Fibroblast of the aortic adventitia (primary cell): ENCODE measurements at regions not wholly inside any gene's neighbourhood (a gene's known extent, or its start where the extent isn't known, plus 50 kb on each side); places are given as distances from the start of the nearest gene placed in this dataset.

ENCODE experiments used
- DNase-seq: peaks from one replicate; pipeline ENCODE4 v3.0.0-alpha.2; 2010; ENCODE audit warnings: low read depth
- H3K4me3 ChIP-seq: 2 replicates; pipeline ENCODE4 v1.5.1; 2011; ENCODE audit warnings: low read depth, mild to moderate bottlenecking, control low read depth, low read length, moderate library complexity
- TF ChIP-seq, protein P1 (sequence below): IDR thresholded peaks from 2 replicates; pipeline ENCODE4 v1.5.1; 2011; ENCODE audit warnings: mild to moderate bottlenecking, low read length, control low read depth, inconsistent platforms; ENCODE audit not compliant: insufficient read depth

DNA sequence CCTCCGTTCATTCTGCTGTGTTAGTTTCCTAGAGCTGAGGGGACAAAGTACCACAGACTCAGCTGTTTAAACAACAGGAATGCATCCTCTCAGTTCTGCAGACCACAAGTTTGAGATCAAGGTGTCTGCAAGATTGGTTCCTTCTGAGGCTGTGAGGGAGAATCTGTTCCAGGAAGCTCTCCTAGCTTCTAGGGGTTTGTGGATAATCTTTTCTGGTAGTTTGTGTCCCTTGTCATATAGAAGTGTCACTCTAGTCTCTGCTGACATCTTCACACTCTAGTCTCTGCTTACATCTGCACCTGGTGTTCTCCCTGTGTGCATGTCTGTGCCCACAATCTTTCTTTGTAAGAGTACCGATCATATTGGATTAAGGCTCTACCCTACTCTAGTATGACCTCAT, 581.8 kb downstream of the RNF144A start:
- no peak for DNase-seq
- H3K4me3 ChIP-seq = no peak overlapping the region
- TF ChIP-seq, protein P1, sequence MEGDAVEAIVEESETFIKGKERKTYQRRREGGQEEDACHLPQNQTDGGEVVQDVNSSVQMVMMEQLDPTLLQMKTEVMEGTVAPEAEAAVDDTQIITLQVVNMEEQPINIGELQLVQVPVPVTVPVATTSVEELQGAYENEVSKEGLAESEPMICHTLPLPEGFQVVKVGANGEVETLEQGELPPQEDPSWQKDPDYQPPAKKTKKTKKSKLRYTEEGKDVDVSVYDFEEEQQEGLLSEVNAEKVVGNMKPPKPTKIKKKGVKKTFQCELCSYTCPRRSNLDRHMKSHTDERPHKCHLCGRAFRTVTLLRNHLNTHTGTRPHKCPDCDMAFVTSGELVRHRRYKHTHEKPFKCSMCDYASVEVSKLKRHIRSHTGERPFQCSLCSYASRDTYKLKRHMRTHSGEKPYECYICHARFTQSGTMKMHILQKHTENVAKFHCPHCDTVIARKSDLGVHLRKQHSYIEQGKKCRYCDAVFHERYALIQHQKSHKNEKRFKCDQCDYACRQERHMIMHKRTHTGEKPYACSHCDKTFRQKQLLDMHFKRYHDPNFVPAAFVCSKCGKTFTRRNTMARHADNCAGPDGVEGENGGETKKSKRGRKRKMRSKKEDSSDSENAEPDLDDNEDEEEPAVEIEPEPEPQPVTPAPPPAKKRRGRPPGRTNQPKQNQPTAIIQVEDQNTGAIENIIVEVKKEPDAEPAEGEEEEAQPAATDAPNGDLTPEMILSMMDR = no peak

DNA sequence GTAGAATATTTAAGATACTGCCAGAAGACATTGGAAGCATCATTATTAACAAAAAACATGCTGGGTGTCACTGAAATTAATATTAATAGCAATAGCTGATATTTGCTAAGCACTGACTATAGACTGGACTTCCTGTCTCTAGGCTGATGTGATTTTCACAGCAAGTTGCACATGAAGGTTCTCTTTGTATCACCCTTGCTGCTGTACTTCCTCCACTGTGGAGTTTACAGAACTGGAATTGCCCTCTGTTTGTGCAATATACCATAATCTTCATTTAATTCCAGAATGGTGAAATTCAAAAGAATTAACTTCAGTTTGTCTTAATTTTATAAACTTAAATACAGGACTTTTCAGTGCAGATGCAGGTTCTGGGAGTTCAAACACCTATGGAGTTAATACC, 585.1 kb downstream of the RNF144A start:
- no peak for DNase-seq
- TF ChIP-seq, protein P1 = no peak
- no peak overlapping the region for H3K4me3 ChIP-seq

DNA sequence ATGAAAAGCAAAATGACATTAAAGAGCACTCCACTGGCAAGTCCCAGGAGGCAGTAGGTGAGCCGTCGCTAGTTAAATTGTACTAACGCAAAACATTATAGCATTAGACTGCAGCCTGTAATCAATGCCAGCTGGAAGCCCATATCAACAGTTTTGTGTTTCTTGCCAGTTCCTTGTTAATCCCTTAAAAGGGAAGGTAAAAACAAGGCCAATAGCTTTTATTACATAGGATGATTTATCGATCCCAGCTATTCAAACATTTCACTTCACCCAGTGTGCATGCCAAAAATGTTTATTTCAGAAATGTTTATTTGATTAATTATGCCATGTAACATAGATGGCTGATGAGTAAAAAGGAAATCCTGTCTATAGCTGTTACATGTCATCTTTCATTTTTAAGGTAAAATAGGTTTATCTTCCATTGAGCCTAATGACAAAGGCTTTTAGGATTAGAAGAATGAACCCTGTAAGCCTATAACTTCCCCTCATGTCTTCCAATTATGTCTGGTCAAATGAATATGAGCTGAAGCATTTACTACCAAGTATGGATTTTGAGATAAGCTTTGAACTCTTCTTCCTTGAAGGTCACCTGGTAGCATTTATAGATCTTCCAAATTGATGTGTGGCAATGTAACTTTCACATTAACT, 591.2 kb downstream of the RNF144A start:
- TF ChIP-seq, protein P1 = no peak
- H3K4me3 ChIP-seq = no peak overlapping the region
- no peak for DNase-seq

DNA sequence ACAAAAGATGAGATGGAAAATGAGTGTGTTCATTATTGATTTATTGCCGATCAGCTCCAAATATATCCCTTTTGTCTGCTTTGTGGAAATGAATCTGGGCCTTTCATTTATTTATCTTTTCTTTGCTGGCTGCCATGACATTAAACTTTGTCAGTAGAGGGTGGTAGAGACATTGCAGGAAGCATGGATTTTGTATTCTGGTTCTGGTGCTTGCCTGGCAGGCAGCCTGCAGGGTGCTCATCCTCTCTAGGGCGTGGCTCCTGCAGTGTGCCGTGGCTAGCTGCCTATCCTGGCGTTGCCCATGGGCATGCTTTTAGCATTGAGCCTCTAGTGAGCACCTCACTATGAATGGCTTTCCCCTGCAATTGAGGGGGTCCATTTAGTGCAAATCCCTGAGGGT, 593.1 kb downstream of the RNF144A start:
- H3K4me3 ChIP-seq = no peak overlapping the region
- TF ChIP-seq, protein P1 = no peak
- peak; percentile 1 for DNase-seq

DNA sequence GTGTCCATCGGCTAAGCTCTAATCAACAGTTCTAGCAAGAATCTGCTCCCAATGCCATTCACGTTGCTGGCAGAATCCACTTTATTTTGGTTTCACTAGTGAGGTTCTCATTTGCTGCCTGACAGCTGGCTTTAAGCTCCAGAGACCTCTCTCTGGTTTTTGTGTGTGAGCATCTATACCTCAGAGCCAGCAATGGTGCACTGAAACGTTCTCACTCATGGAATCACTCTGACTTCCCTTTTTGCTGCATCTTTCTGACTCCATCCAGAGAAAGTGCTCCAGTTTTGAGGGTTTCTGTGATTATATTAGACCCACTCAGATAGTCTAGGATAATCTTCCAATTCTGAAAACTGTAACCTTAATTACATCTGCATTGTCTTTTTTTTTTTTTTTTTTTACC, 596.6 kb downstream of the RNF144A start:
- no peak for DNase-seq
- H3K4me3 ChIP-seq = no peak overlapping the region
- TF ChIP-seq, protein P1 = no peak

DNA sequence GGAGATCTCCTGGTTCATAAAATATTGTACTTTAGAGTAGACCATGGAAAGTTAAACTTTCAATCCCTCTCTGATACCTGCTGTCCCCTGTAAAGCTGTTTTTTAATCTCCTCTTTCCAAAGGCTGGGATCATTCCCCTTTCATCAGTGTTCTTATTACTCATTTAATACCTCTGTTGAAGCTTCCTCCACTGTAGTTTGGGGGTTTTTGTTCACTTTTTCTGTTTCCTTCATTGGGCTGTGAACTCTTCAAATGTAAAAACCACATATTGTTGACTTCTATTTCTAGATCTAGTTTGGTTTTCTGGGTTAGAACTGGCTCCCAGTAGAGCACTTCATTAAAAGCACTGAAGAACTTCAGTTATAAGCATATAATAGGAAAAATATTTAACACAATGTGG, 598.1 kb downstream of the RNF144A start:
- DNase-seq = no peak
- TF ChIP-seq, protein P1 = no peak
- H3K4me3 ChIP-seq = no peak overlapping the region

DNA sequence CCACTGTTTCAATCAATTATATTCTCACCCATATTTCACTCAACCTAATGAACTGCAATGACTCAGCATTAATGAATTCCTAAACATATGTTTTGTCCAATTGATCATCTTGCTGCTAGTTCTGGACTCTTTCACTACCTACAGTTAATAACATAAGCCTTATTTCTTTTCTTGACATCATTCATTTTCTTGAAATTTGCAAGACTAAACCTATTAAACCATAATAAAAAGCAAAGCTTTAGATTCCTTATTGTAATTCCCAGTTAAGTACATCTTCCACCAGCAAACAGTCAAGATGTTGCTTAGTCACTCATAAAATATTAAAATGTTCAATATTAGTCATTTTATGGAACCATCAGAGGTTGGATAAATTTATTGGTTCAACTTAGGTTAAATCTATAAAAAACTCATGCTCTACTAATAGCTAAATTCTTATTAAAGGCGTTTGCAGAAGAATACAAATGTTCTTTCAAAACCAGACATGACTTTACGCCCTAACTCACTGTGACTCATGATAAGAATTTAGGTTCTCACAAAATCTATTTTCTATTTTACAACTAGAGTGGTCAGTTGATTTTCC, 599.4 kb downstream of the RNF144A start:
- H3K4me3 ChIP-seq = no peak overlapping the region
- no peak for DNase-seq
- TF ChIP-seq, protein P1 = no peak
